Skeletal muscle tissue (tissue), 3 donors: ENCODE measurements at regions not wholly inside any gene's neighbourhood (a gene's known extent, or its start where the extent isn't known, plus 50 kb on each side); places are given as distances from the start of the nearest gene placed in this dataset.

ENCODE experiments used
- H3K27ac ChIP-seq: one replicate; pipeline ENCODE4 v1.7.0; 2013; ENCODE audit warnings: mild to moderate bottlenecking, low read depth, low read length, inconsistent platforms
- H3K27me3 ChIP-seq, 3 donors: one replicate each; pipeline ENCODE4 v1.7.0; 2013; ENCODE audit warnings: low read length in 3 of 3; ENCODE audit not compliant: control insufficient read depth in 3 of 3, insufficient read depth in 3 of 3
- H3K36me3 ChIP-seq, 3 donors: one replicate each; pipeline ENCODE4 v1.7.0; 2013; ENCODE audit warnings: low read length in 3 of 3; ENCODE audit not compliant: control insufficient read depth in 3 of 3, insufficient read depth in 3 of 3
- H3K4me1 ChIP-seq, 3 donors: one replicate each; pipeline ENCODE4 v1.7.0; 2013; ENCODE audit warnings: low read length in 3 of 3, mild to moderate bottlenecking in 3 of 3; ENCODE audit not compliant: control insufficient read depth in 3 of 3, insufficient read depth in 3 of 3
- H3K4me3 ChIP-seq, 3 donors: one replicate each; pipeline ENCODE4 v1.7.0; 2013; ENCODE audit warnings: low read length in 3 of 3
- H3K9ac ChIP-seq, 3 donors: one replicate each; pipeline ENCODE4 v1.7.0; 2013; ENCODE audit warnings: low read length in 3 of 3, mild to moderate bottlenecking in 3 of 3, moderate library complexity in 2 of 3, low read depth in 1 of 3
- H3K9me3 ChIP-seq, 3 donors: one replicate each; pipeline ENCODE4 v1.7.0; 2013; ENCODE audit warnings: low read length in 3 of 3; ENCODE audit not compliant: control insufficient read depth in 3 of 3
- donor health status: Osteomylitis.

DNA sequence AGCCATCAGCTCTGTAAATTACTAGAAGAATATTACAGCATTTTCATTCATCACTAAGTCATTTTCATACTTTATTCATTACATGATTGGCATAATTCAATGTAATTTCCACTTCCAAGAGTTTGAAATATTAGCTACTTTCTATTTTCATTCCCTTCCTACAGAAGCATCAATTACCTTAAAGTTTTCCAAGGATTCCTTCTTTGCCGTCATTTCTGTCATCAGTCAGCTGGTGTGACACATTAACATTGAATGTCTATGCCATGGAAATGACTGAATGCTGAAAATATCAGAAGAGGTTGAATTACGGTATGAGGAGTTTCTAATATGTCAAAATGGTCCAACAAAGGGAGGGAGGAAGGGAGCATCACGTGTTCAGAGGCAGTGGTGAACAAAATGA lies 718.2 kb upstream of the GRM7 start:
- Histone ChIP-seq H3K4me1 (no peaks in the 10 kb centered on the region), H3K36me3 (no peaks in the 10 kb centered on the region), H3K27me3 (no peaks in the 10 kb centered on the region), H3K9ac (no peak overlapping the region), H3K9me3 (no peaks in the 10 kb centered on the region), H3K4me3 (no peak overlapping the region), H3K27ac (no peak overlapping the region)

DNA sequence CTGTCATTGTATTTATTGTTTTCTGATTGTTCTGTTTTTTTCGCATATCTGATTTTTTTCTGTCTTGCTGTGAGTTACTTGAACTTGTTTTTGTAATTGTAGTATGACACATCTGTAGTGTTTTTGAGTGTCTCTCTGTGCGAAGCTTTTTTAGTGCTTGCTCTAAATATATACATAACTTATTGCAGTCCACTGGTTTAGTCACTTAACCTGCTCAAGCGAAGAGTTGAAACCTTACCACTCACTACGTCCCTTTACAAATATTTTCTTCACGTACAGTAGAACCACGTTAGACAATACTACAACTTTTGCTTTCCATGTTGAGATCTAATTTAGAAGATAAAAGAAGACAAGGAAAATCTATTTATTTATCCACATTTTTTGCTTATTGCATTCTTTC lies 713.0 kb upstream of the GRM7 start:
- Histone ChIP-seq H3K4me3 (no peak overlapping the region), H3K9me3 (no peaks in the 10 kb centered on the region), H3K9ac (no peak overlapping the region), H3K27me3 (no peaks in the 10 kb centered on the region), H3K4me1 (no peaks in the 10 kb centered on the region), H3K36me3 (no peaks in the 10 kb centered on the region), H3K27ac (no peak overlapping the region)

DNA sequence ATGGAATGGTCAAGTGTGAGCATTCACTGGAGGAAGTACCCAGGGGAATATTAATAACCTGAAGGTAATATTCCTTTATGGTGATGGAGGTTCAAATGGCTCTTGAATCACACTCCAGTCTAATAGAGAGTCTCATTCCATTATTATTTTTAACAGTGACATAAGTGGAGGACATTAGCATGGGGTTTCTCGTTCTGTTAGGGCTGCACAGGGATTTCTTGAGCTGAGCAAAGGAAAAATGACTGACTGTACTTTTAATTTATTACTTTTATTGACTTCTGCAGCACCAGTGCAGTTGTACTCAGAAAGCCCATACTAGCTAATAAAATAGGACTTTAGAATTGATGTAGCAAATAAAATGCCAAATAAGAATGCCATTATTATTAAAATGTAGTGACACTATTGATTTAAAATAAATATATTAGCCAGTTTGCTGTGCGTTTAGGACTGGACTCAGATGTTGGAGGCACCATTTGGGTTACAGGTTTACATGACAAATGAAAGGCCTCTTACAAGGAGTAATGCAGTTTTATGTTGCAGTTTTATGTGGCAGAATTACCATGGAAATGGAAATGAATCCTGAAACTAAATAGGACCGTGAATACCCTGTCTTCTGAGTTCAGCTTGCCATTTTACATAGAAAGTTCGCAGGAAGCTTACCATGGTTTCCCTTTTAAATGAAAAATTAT lies 705.1 kb upstream of the GRM7 start:
- H3K4me1 ChIP-seq, result no peaks in the 10 kb centered on the region
- no peaks in the 10 kb centered on the region for H3K9me3 ChIP-seq
- no peak overlapping the region for H3K4me3 ChIP-seq
- no peaks in the 10 kb centered on the region for H3K27me3 ChIP-seq
- H3K27ac ChIP-seq, result no peak overlapping the region
- H3K36me3 ChIP-seq, result no peaks in the 10 kb centered on the region
- no peak overlapping the region for H3K9ac ChIP-seq

DNA sequence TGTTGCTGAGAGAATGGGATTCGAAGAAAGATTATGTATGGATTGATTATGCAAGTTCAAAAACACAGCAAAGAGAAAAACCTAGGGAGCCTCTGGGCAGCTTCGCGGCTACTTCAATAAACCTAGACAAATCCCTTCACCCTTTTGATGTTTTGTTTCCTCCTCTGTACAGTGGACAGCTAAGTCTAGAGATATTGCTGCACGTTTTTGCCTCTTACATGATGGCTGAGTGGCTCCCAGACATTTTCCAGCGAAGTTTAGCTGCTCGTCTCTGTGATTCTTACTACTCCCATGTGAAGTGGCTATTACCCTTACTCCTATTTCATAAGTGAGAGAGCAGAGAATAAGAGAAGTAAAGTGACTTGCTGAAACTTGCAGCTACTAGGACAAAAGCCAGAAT lies 695.0 kb upstream of the GRM7 start:
- Histone ChIP-seq H3K4me3 (no peak overlapping the region), H3K27ac (no peak overlapping the region), H3K36me3 (no peaks in the 10 kb centered on the region), H3K9ac (no peak overlapping the region), H3K4me1 (no peaks in the 10 kb centered on the region), H3K27me3 (no peaks in the 10 kb centered on the region), H3K9me3 (no peaks in the 10 kb centered on the region)

DNA sequence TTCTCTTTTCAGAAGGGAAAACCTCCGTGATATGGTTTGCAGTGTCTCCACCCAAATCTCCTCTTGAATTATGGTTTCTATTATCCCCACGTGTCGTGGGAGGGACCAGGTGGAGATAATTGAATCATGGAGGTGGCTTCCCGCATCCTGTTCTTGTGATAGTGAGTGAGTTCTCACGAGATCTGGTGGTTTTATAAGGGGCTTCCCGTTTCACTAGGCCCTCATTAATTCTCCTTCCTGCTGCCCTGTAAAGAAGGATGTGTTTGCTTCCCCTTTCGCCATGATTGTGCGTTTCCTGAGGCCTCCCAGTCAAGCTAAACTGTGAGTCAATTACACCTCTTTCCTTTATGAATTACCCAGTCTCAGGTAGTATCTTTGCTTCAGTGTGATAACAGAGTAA lies 692.7 kb upstream of the GRM7 start:
- no peak overlapping the region for H3K9ac ChIP-seq
- H3K27me3 ChIP-seq, result no peaks in the 10 kb centered on the region
- H3K27ac ChIP-seq, result no peak overlapping the region
- no peaks in the 10 kb centered on the region for H3K9me3 ChIP-seq
- no peaks in the 10 kb centered on the region for H3K36me3 ChIP-seq
- H3K4me3 ChIP-seq, result no peak overlapping the region
- no peaks in the 10 kb centered on the region for H3K4me1 ChIP-seq

DNA sequence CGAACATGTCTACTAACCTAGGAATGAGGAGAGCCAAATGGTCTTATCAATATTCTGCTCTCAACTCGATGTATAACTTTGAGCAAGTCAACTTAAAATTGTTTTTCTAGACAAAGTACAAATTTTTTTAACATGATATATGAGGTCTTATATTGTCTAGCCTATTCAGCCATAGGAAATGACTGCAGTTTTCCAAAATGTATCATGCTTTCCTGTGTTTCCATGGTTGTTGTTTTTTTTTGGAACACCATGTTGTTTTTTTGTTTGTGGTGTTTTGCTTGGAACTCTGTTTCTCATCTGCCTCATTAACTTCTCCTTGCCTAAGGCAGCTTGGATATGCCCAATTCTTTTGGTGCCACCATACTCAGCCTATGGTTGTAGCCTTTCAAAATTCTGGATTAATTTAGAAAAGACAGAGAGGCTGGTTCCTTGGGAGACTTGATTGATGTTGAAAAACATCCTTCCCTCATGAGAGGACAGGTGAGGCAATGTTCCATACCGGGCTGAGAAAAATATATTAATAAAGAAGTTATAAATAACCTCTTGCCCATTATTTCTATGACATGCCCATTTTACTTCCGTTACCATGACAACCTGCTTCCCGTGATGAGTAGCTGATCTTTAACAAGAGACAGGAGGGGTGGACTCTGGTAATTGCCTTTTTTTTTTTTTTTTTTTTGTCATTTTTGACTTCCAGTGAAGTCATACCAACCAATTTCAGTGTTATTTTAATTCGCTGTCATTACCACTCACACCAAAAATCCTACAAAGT lies 687.9 kb upstream of the GRM7 start:
- Histone ChIP-seq H3K36me3 (no peaks in the 10 kb centered on the region), H3K9ac (no peak overlapping the region), H3K27ac (no peak overlapping the region), H3K27me3 (no peaks in the 10 kb centered on the region), H3K4me3 (no peak overlapping the region), H3K9me3 (no peaks in the 10 kb centered on the region), H3K4me1 (no peaks in the 10 kb centered on the region)

DNA sequence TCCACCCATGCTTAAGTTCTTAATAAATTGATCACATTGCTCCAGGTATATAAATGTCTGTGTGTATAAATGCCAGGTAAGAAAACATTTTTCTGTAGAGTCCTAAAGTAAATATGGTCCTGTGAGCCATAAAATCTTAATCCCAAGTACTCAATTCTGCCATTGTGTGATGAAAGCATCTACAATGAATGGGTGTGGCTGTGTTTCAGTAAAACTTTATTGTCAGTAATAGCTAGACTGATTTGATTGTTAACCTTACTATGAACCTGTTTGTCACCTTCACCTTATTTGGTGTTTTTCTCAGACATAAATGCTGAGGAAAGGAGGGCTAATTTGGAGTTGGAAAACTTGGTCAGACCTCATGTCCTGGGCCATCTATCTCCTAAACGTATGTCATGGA lies 683.5 kb upstream of the GRM7 start:
- Histone ChIP-seq H3K4me1 (no peaks in the 10 kb centered on the region), H3K4me3 (no peak overlapping the region), H3K27me3 (no peaks in the 10 kb centered on the region), H3K9me3 (no peaks in the 10 kb centered on the region), H3K9ac (no peak overlapping the region), H3K27ac (no peak overlapping the region), H3K36me3 (no peaks in the 10 kb centered on the region)

DNA sequence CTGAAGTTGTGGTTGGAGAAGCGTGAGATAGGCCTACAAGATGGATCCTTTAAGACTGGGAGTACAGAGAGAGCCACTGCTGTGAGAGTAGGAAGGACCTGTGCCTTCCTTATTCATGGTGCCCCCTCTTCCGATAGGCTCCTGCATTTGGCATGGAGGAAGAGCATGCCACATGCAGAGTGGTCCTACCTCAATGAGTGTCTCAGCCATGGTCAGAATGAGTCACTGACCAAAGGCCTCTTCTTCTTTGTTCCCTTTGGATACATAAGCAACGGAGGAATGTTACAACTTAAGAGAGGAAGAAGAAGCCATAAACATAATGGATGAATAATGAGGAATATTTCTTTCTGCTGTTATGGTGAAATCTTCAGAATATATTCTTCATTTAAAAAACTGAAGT lies 681.2 kb upstream of the GRM7 start:
- H3K27ac ChIP-seq, result no peak overlapping the region
- no peak overlapping the region for H3K9ac ChIP-seq
- H3K4me1 ChIP-seq, result no peaks in the 10 kb centered on the region
- H3K9me3 ChIP-seq, result no peaks in the 10 kb centered on the region
- H3K36me3 ChIP-seq, result no peaks in the 10 kb centered on the region
- no peak overlapping the region for H3K4me3 ChIP-seq
- no peaks in the 10 kb centered on the region for H3K27me3 ChIP-seq

DNA sequence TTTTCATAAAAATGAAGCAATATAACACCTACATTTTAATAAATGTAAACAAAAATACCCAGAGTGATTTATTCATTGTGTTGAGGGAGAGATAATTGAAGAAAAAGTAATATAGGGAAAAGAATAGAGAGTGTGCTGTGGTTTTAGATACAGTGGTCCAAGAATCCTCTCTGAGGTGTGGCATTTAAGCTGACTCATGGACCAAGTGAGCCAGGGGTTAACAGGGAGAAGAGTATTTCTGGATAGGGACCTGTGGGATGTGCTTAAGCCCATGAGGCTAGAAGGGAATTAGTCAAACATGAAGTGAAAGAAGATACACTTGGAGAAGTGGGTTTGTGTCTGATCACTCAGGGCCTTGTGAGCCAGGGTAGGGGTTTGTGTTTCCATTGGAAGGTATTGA lies 680.7 kb upstream of the GRM7 start:
- Histone ChIP-seq H3K4me3 (no peak overlapping the region), H3K9me3 (no peaks in the 10 kb centered on the region), H3K9ac (no peak overlapping the region), H3K36me3 (no peaks in the 10 kb centered on the region), H3K27me3 (no peaks in the 10 kb centered on the region), H3K27ac (no peak overlapping the region), H3K4me1 (no peaks in the 10 kb centered on the region)

DNA sequence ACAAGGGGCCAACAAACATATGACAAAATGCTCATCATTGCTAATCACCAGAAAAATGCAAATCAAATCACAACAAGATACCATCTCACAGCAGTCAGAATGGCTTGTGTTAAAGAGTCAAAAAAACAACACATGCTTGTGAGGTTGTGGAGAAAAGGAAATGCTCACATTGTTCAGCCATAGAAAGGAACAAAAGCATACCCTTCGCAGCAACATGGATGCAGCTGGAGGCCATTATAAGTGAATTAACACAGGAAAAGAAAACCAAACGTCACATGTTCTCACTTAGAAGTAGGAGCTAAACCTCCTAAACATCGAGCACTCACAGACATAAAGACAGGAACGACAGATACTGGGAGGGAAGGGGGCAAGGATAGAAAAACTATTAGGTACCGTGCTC lies 678.4 kb upstream of the GRM7 start:
- no peaks in the 10 kb centered on the region for H3K27me3 ChIP-seq
- H3K36me3 ChIP-seq, result no peaks in the 10 kb centered on the region

More for the DNA sequence above, 678.4 kb upstream of the GRM7 start:
- Histone ChIP-seq H3K9ac (no peak overlapping the region), H3K9me3 (no peaks in the 10 kb centered on the region), H3K4me1 (no peaks in the 10 kb centered on the region), H3K27ac (no peak overlapping the region), H3K4me3 (no peak overlapping the region)
